GM23338 (cell line): ENCODE measurements at regions not wholly inside any gene's neighbourhood (a gene's known extent, or its start where the extent isn't known, plus 50 kb on each side); places are given as distances from the start of the nearest gene placed in this dataset.

Experiments
- CREB1 ChIP-seq: fragments of 250-450 bp; sonication (Bioruptor Pico); IDR thresholded peaks from 2 replicates; pipeline ENCODE4 v1.5.0; 2020; ENCODE audit warnings: low read depth, mild to moderate bottlenecking, moderate library complexity
- CTCF ChIP-seq, 2 experiments: fragments of 200-600 bp in 1 of 2; sonication (generic) in 1 of 2; conservative IDR thresholded peaks; 2 replicates each; pipeline versions ENCODE4 v1.5.1 to v1.6.1; 2016 to 2017; ENCODE audit warnings: antibody characterized with exemption in 2 of 2, low read depth in 2 of 2, mild to moderate bottlenecking in 2 of 2, moderate library complexity in 1 of 2
- ETS1 ChIP-seq: IDR thresholded peaks from 2 replicates; pipeline ENCODE4 v1.6.1; 2016; ENCODE audit warnings: antibody characterized with exemption
- EZH2 ChIP-seq: fragments of 200-600 bp; sonication (generic); IDR thresholded peaks from one replicate; pipeline ENCODE4 v1.8.0; 2017; ENCODE audit warnings: antibody characterized with exemption, mild to moderate bottlenecking, low read depth; ENCODE audit not compliant: unreplicated experiment
- EZH2phosphoT487 ChIP-seq: fragments of 200-600 bp; sonication (generic); IDR thresholded peaks from one replicate; pipeline ENCODE4 v1.8.1; 2018; ENCODE audit warnings: antibody characterized with exemption; ENCODE audit not compliant: unreplicated experiment
- POLR2AphosphoS5 ChIP-seq: IDR thresholded peaks from 2 replicates; pipeline ENCODE4 v1.6.1; 2016; ENCODE audit warnings: antibody characterized with exemption, low read depth
- REST ChIP-seq: IDR thresholded peaks from one replicate; pipeline ENCODE4 v1.6.1; 2018; ENCODE audit warnings: antibody characterized with exemption; ENCODE audit not compliant: unreplicated experiment

- TF ChIP-seq POLR2AphosphoS5 = no peak
- TF ChIP-seq EZH2phosphoT487 = no peak
- TF ChIP-seq CTCF (conservative IDR thresholded peaks at IDR 0.05; ENCODE audit: low read depth in 2 of 2) = no peak
- TF ChIP-seq REST = no peak
- no peak for TF ChIP-seq EZH2
- no peak for TF ChIP-seq CREB1 (CRISPR knock-in tag)
- no peak for TF ChIP-seq ETS1
Measured at GRCh38 chr6:10099529-10100140, 315.2 kb downstream of the TFAP2A start.
